ENCODE measurements at regions not wholly inside any gene's neighbourhood (a gene's known extent, or its start where the extent isn't known, plus 50 kb on each side); places are given as distances from the start of the nearest gene placed in this dataset.
"Not testable (repeated sequence)": the region's sequence is repeated elsewhere in the genome, so short reads cannot be mapped to it uniquely, and the experiment has no call there.

- DNase-seq: no peak
Observed at GRCh38 chr5:115469904-115470516, 74.6 kb downstream of the FEM1C start.

- peak in 2 of 3 donors; percentile 39 to 48 for DNase-seq
Observed at GRCh38 chr5:115467628-115468027, 76.9 kb downstream of the FEM1C start.

- peak in 2 of 3 donors; percentile 45 to 47 for DNase-seq
Observed at GRCh38 chr5:115465431-115465830, 79.1 kb downstream of the FEM1C start.

- DNase-seq: no peak
Observed at GRCh38 chr5:115463983-115464382, 80.6 kb downstream of the FEM1C start.

- DNase-seq: peak; percentile 55 to 81 (median 81)
Observed at GRCh38 chr5:115461506-115462290, 82.9 kb downstream of the FEM1C start.

GRCh38 chr5:115461093-115461492, 83.5 kb downstream of the FEM1C start:
- DNase-seq: no peak

- DNase-seq: peak; percentile 78 to 97 (median 95)
Observed at GRCh38 chr5:115460472-115460871, 84.1 kb downstream of the FEM1C start.

GRCh38 chr5:115459855-115460341, 84.7 kb downstream of the FEM1C start:
- peak in 1 of 3 donors; percentile 54 for DNase-seq

- peak; percentile 65 to 79 (median 67) for DNase-seq
Observed at GRCh38 chr5:115458416-115458815, 86.2 kb downstream of the FEM1C start.

GRCh38 chr5:115458003-115458409, 86.6 kb downstream of the FEM1C start:
- no peak for DNase-seq

- no peak for DNase-seq
Observed at GRCh38 chr5:115457571-115457970, 87.0 kb downstream of the FEM1C start.

GRCh38 chr5:115456539-115457040, 88.0 kb downstream of the FEM1C start:
- no peak for DNase-seq

GRCh38 chr5:115456056-115456455, 88.5 kb downstream of the FEM1C start:
- DNase-seq: no peak

GRCh38 chr5:115455301-115455707, 89.3 kb downstream of the FEM1C start:
- peak; percentile 53 to 74 (median 73) for DNase-seq

- no peak for DNase-seq
Observed at GRCh38 chr5:115453391-115454095, 91.0 kb downstream of the FEM1C start.

GRCh38 chr5:115452536-115453235, 91.9 kb downstream of the FEM1C start:
- DNase-seq: no peak

GRCh38 chr5:115452083-115452482, 92.5 kb downstream of the FEM1C start:
- DNase-seq: no peak

GRCh38 chr5:115450741-115451140, 93.8 kb downstream of the FEM1C start:
- peak; percentile 87 to 98 (median 95) for DNase-seq

GRCh38 chr5:115448630-115449029, 95.9 kb downstream of the FEM1C start:
- not testable (repeated sequence) for DNase-seq

- no peak for DNase-seq
Observed at GRCh38 chr5:115440782-115441451, 103.7 kb downstream of the FEM1C start.

GRCh38 chr5:115439639-115440038, 104.9 kb downstream of the FEM1C start:
- DNase-seq: no peak

- no peak for DNase-seq
Observed at GRCh38 chr5:115439042-115439441, 105.5 kb downstream of the FEM1C start.

Data from suppressor macrophage treated with lipopolysaccharide for 1 hour (primary cell).